B cell (primary cell): ENCODE measurements at regions not wholly inside any gene's neighbourhood (a gene's known extent, or its start where the extent isn't known, plus 50 kb on each side); places are given as distances from the start of the nearest gene placed in this dataset.

Experiments used
- CTCF ChIP-seq: fragments of 200-600 bp; IDR thresholded peaks from one replicate; pipeline ENCODE4 v1.8.0; 2022; ENCODE audit warnings: antibody characterized with exemption, mild to moderate bottlenecking
- EZH2 ChIP-seq: IDR thresholded peaks from 2 replicates; pipeline ENCODE4 v1.6.1; 2012; ENCODE audit warnings: borderline replicate concordance, low read depth, mild to moderate bottlenecking, moderate library complexity, low read length; ENCODE audit not compliant: insufficient read depth, poor library complexity, severe bottlenecking

GRCh38 chr6:111975466-111975865 lies 78.4 kb upstream of the CCN6 start:
- no peak for TF ChIP-seq CTCF
- TF ChIP-seq EZH2: no peak
